DND-41 (cell line): ENCODE measurements at regions not wholly inside any gene's neighbourhood (a gene's known extent, or its start where the extent isn't known, plus 50 kb on each side); places are given as distances from the start of the nearest gene placed in this dataset.

Source experiments
- CTCF ChIP-seq: IDR thresholded peaks from 2 replicates; pipeline ENCODE4 v1.5.1; 2012; ENCODE audit warnings: borderline replicate concordance, low read length, moderate library complexity, mild to moderate bottlenecking; ENCODE audit not compliant: poor library complexity, severe bottlenecking; ENCODE audit errors: extremely low read depth
- EZH2 ChIP-seq: IDR thresholded peaks from 3 replicates; pipeline ENCODE4 v1.6.1; 2012; ENCODE audit warnings: borderline replicate concordance, low read depth, mild to moderate bottlenecking, moderate library complexity, low read length, inconsistent platforms; ENCODE audit not compliant: severe bottlenecking

GRCh38 chr7:51869452-51869851 lies 552.8 kb upstream of the COBL start:
- TF ChIP-seq CTCF (no peak), EZH2 (no peak)
